ENCODE measurements at regions not wholly inside any gene's neighbourhood (a gene's known extent, or its start where the extent isn't known, plus 50 kb on each side); places are given as distances from the start of the nearest gene placed in this dataset.

DNA sequence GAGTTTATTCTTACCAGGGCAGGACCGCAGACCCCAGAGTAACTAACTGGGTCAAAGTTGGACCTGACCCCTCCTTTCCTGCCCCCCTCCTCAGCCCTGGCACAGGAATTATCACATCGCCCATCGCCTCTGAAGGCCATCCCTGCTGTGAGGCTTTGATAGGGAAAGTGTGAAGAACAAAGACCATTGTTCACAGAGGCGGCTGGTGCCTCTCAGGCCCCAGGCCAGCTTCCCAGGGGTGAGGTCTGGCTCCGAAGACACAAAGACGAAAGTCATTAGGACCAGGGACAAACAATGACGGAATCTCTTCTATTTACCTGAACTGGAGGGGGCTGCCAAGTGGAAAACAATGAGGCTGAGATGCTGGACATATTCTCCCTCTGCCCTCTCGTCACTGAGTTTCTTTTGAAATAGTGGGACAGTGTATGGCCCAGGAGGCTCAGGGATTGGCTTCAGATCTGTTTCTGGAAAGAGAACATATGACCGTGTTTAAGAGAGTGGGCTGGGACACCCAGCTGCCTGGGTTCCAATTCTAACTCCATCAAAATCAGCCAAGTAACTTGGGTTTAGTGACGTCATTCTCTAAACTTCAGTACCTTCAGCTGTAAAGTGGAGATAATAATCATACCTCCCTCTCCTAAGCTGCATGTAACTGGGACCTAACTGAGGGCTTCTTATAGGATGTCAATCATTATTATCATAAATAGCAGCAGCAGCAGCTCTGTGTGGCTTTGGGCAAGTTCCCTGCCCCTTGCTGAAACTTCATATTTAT is 769.4 kb downstream of the MED13L start:
- Histone ChIP-seq H3K9me3 (no peaks in the 10 kb centered on the region), H3K4me1 (ENCODE audit: control insufficient read depth in 1 of 2, insufficient read depth in 1 of 2, low read depth in 1 of 2, low read length in 1 of 2) (no peaks in the 10 kb centered on the region), H3K27ac (no peak overlapping the region), H3K4me3 (ENCODE audit: low read depth in 1 of 2, low read length in 1 of 2) (no peak overlapping the region), H3K27me3 (no peaks in the 10 kb centered on the region), H3K36me3 (no peaks in the 10 kb centered on the region)
- TF ChIP-seq, protein P1, sequence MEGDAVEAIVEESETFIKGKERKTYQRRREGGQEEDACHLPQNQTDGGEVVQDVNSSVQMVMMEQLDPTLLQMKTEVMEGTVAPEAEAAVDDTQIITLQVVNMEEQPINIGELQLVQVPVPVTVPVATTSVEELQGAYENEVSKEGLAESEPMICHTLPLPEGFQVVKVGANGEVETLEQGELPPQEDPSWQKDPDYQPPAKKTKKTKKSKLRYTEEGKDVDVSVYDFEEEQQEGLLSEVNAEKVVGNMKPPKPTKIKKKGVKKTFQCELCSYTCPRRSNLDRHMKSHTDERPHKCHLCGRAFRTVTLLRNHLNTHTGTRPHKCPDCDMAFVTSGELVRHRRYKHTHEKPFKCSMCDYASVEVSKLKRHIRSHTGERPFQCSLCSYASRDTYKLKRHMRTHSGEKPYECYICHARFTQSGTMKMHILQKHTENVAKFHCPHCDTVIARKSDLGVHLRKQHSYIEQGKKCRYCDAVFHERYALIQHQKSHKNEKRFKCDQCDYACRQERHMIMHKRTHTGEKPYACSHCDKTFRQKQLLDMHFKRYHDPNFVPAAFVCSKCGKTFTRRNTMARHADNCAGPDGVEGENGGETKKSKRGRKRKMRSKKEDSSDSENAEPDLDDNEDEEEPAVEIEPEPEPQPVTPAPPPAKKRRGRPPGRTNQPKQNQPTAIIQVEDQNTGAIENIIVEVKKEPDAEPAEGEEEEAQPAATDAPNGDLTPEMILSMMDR (IDR thresholded peaks at IDR 0.05), result no peak

DNA sequence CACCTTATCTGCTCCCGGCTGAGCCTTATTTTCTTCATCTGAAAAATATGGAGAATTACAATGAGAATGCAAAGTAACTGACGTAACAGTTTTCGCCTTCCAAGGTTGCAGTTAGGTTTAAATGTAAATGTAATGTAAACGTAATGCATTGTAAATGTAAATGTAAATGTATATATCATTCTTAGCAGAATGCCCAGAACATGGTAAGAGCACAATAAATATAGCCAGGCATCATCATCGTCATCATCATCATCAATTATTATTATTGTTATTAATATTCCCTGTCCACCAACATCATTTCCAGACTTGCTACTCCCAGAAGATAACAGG is 770.0 kb downstream of the MED13L start:
- H3K36me3 ChIP-seq, result no peaks in the 10 kb centered on the region
- no peak overlapping the region for H3K4me3 ChIP-seq (ENCODE audit: low read depth in 1 of 2, low read length in 1 of 2)
- no peaks in the 10 kb centered on the region for H3K27me3 ChIP-seq
- no peak overlapping the region for H3K27ac ChIP-seq
- no peaks in the 10 kb centered on the region for H3K4me1 ChIP-seq (ENCODE audit: control insufficient read depth in 1 of 2, insufficient read depth in 1 of 2, low read depth in 1 of 2, low read length in 1 of 2)
- TF ChIP-seq, protein P1 (IDR thresholded peaks at IDR 0.05), result no peak
- no peaks in the 10 kb centered on the region for H3K9me3 ChIP-seq

DNA sequence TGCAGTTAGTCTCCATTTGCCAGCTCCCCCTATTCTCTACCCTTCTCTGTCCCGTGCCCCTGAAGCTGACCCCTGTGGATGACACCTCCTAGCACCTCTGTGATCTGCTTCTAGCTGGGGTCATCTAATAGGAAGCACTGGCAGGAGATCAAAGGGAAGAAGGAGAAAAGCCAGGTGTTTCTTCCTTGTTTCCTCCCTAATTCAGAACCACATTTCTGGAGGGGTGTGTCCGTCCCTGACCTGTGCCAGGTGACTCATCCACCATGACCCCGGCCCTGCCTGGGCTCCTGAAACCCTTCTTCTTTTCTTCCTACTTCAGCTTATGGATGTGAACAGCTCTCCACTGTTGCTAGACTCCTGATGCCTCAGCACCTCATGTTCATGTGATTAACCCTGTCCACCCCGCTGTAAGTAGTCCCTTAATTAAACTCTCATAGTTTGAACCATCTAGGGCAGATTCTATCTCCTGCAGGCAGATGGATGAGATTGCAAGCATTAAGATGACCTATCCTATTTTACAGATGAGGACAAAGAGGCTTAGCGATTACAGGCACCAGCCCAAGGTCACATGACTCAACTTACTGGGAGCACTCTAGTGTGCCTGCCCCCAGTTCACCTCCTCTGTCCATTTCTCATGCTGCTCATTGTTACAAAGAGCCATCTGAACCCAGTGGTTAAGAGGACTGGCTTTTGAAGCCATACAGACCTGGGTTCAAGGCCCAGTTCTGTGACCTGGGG is 770.5 kb downstream of the MED13L start:
- Histone ChIP-seq H3K36me3 (no peaks in the 10 kb centered on the region), H3K4me3 (ENCODE audit: low read depth in 1 of 2, low read length in 1 of 2) (no peak overlapping the region), H3K27me3 (no peaks in the 10 kb centered on the region), H3K9me3 (no peaks in the 10 kb centered on the region), H3K27ac (no peak overlapping the region), H3K4me1 (ENCODE audit: control insufficient read depth in 1 of 2, insufficient read depth in 1 of 2, low read depth in 1 of 2, low read length in 1 of 2) (no peaks in the 10 kb centered on the region)
- TF ChIP-seq, protein P1 (IDR thresholded peaks at IDR 0.05), result no peak

DNA sequence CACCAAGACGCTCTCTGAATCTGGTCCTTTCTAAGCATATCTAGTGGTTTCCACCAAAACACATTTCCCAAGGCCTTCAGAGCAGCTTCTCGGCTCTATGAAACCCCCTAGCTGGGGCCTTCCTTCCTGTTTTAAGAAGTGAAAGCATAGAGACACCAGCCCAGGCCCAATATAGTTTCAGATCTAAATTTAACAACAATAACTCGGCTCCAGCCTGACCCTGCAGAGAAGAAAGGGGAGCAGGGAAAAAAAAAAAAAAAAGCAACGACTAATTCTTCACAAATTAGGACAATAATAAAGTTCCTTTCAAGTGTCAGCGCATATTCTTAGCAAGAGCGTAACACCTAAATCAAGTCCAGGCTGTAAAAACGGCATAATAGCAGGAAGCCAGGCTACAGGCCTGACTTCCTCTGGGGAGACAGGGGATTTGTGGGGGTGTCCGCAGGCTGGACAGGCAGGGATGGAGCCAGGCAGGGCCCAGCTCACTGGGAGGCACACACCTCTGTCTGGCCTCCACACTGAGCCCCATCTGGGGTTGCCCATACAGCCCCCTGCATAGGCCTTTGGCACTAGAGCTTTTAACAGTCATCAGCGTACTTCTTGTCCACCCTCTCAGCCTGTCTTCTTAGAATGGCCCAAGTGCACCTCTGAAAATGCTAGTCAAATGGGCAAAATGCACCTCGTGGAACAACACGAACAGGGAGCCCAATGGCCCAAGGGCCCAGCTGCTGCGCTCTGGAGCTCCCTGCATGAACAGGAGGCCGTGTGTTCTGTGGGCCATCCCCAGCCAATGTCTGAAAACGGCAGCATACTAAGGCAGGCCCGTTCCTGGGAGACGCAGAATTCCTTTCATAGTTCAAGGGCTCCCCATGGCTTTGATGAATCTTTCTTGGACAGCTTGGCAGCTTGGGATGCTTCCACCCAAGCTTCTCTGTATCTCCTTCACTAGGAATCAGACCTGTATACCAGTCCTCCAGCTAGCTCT is 772.9 kb downstream of the MED13L start:
- TF ChIP-seq, protein P1 (IDR thresholded peaks at IDR 0.05), result no peak
- H3K36me3 ChIP-seq, result no peaks in the 10 kb centered on the region
- no peak overlapping the region for H3K4me3 ChIP-seq (ENCODE audit: low read depth in 1 of 2, low read length in 1 of 2)
- no peaks in the 10 kb centered on the region for H3K27me3 ChIP-seq
- no peaks in the 10 kb centered on the region for H3K4me1 ChIP-seq (ENCODE audit: control insufficient read depth in 1 of 2, insufficient read depth in 1 of 2, low read depth in 1 of 2, low read length in 1 of 2)
- H3K27ac ChIP-seq, result no peak overlapping the region
- no peaks in the 10 kb centered on the region for H3K9me3 ChIP-seq

DNA sequence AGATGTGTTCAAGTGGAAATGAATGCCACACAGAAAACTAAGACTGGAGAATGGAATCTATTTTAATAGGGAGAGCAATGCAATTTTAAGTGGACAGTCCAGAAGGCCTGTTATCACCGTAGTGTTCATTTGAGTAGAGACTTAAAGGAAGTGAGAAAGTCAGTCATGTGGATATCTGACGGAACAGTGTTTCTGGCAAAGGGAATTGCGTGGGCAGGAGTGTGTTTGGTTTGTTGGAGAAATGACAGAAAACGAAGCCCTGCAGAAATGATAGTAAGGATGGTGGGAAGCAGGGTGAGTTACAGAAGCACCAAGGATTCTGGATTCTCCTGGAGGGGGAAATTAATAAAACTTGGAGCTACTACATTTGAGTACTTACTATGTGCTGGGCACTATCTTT is 776.6 kb downstream of the MED13L start:
- no peak overlapping the region for H3K4me3 ChIP-seq (ENCODE audit: low read depth in 1 of 2, low read length in 1 of 2)
- TF ChIP-seq, protein P1 (IDR thresholded peaks at IDR 0.05), result no peak
- no peaks in the 10 kb centered on the region for H3K27me3 ChIP-seq
- H3K36me3 ChIP-seq, result no peaks in the 10 kb centered on the region
- no peaks in the 10 kb centered on the region for H3K9me3 ChIP-seq
- H3K4me1 ChIP-seq (ENCODE audit: control insufficient read depth in 1 of 2, insufficient read depth in 1 of 2, low read depth in 1 of 2, low read length in 1 of 2), result no peaks in the 10 kb centered on the region
- no peak overlapping the region for H3K27ac ChIP-seq
